DMS79 treated with DMSO at 0.1 percent for 48 hours (cell line): ENCODE measurements at regions not wholly inside any gene's neighbourhood (a gene's known extent, or its start where the extent isn't known, plus 50 kb on each side); places are given as distances from the start of the nearest gene placed in this dataset.
A peak's percentile ranks its signal among the peaks of the same experiment; 100 is the strongest.
"Not testable (repeated sequence)": the region's sequence is repeated elsewhere in the genome, so short reads cannot be mapped to it uniquely, and the experiment has no call there.

Experiments used
- DNase-seq: peaks from one replicate; lab custom pipeline; 2025; lab: John Stamatoyannopoulos, UW

- no peak for DNase-seq
Measured at GRCh38 chr4:122100508-122100907, 51.6 kb upstream of the BLTP1 start.

- no peak for DNase-seq
Measured at GRCh38 chr4:122099896-122100295, 52.2 kb upstream of the BLTP1 start.

DNA sequence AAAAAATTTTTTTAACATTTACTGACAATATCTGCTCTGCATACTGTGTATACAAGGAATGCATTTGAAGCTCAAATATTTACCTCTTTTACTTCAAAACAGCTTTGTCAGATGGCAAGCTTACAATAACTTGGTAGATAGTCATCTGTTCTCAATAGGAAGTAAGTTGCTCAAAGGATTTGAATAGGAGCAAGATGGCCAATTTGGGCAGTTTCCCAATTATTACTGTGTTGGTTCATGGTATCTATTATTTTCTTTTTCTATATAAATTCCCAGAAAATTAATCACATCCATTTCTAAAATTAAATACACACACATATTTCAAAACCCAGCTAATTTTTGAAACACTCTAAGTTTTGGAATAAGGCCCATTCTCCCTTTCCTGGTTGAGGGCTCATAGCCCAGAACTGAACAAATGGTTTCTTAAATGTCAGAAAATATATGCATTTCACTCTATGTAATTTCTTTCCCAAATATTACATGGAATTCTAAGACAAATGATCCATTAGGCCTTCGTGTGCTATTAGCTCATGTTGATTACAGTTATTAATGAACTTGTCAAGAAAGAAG lies 60.2 kb upstream of the BLTP1 start:
- DNase-seq = no peak

- no peak for DNase-seq
Measured at GRCh38 chr4:122091397-122091796, 60.7 kb upstream of the BLTP1 start.

GRCh38 chr4:122090989-122091388 lies 61.1 kb upstream of the BLTP1 start:
- no peak for DNase-seq

GRCh38 chr4:122086338-122087065 lies 65.6 kb upstream of the BLTP1 start:
- peak; percentile 44 for DNase-seq

DNA sequence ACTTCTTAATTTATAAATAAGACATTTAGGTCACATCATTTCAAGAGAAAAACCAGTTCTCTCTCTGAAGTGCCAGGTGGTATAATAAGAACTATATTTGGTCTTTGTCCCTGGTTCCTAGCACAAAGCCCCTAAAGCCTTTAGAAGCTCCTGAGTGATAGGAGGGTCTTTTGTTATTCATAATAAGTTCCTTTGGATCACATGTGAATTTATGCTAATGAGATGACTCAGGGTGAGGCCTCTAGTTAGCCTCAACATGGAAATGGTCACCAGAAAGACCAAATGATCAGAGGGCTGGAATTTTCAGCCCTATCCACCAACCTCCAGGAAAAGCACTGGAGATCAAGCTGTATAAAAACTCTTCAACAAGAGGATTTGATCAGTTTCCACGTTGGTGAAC lies 68.1 kb upstream of the BLTP1 start:
- DNase-seq = no peak

GRCh38 chr4:122083351-122083750 lies 68.8 kb upstream of the BLTP1 start:
- no peak for DNase-seq

DNA sequence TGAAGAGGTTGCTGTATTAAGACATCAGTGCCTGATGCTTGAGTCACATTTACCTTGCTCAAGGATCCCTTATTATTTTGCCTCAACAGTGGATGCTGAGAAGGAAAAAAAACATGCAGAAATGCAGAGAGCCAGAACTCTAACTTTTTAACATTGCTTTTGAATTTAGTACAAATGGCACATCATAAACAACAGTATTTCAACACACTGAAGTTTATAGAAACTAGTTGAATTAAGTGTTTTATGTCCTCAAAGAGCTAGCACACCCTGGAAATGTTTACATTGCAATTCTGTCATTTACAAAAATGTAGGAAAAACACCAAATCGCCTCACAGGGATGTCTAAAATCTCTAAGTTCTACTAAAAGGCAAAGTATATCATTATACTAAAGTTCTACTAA lies 69.5 kb upstream of the BLTP1 start:
- DNase-seq = no peak

GRCh38 chr4:122077653-122078052 lies 74.5 kb upstream of the BLTP1 start:
- DNase-seq = not testable (repeated sequence)

DNA sequence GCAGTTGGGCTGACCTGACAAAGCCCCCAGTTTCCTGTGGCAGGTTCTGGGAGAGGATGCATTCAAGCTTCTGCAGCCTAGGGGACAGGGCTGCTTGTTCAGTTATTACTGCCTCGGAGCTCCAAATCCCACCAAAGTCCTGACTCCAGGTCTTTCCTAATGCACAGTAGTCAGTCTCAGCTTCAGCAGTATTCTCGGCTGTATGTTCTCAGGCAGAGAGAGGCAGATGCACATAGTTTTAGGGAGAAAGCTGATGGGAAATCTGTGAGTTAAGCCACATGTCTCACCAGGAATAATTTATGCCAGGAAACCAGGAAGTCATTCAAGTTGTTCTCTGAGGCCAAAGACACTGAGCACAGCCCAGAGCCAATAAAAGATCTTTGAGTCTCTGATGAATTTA lies 75.3 kb upstream of the BLTP1 start:
- not testable (repeated sequence) for DNase-seq

DNA sequence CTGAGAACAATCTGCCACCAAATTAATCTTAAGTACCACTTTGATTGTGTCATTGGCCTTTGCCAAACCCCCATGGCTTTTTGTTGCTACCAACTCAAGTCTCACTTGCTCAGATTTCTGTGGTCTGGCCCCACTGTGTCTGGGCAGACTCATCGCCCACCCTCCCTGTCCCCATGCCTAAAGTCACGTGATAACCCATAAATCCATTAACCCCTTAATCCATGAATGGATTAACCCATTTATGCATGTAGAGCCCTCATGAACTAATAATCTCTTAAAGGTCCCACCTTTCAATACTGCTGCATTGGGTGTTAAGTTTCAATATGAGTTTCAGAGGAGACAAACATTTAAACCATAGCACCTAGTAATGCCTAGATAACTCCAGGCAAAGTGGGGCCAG lies 78.5 kb upstream of the BLTP1 start:
- peak; percentile 9 for DNase-seq

- no peak for DNase-seq
Measured at GRCh38 chr4:122065915-122066314, 86.2 kb upstream of the BLTP1 start.

DNA sequence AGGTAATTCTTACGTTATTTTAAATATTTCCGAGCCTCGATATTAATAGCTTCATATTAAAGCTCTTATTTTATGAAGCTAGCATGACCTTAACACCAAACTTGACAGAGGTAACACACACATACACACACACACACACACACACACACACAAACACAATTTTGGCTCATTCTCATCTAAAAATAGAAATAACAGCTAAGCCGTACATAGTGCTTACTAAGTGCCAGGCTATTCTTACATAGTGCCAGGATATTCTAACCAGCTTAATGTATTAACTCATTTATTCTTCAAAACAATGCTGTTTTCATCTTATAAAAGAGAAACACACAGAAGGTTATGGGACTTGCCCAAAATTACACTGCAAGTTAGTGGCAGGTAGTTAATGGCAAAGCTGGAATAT lies 87.0 kb upstream of the BLTP1 start:
- DNase-seq = no peak

DNA sequence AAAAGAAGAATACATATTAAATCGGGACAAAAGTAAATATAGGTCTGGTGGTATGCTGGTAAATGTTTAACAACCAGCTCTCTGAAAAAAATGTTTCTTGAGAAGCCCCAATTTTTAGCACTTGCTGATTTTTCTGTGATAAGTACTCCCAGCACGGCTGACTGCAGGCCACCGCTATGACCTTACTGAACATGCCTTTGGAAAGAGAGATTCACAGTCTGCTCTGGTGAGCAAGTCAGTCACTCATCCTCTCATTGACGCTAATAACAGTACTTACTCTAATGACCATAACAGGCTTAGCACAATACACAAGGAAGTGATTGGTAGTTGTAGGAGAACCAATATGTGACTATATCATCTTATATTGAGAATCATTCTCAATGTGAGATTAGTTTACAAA lies 98.9 kb upstream of the BLTP1 start:
- DNase-seq = no peak

DNA sequence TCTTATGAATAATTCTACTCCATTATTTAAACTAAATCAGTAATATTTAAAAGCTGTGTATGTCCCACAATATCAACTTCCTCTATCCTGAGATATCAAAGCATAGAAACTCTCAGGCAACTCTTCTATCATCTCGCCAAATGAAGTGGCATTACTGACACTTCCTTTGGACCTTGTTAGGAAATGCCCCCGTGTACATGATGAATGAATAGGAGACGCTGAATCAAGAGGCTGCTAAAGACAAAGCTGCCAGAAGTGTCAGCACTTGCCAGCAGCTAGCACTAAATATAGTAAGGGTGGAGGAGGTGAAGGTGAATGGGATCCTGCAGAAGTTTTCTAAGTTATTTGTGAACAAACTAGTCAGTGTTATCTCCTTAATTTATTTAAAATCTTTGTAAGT lies 99.5 kb upstream of the BLTP1 start:
- no peak for DNase-seq

GRCh38 chr4:122050841-122051240 lies 99.0 kb upstream of the TRPC3 start:
- DNase-seq = no peak

DNA sequence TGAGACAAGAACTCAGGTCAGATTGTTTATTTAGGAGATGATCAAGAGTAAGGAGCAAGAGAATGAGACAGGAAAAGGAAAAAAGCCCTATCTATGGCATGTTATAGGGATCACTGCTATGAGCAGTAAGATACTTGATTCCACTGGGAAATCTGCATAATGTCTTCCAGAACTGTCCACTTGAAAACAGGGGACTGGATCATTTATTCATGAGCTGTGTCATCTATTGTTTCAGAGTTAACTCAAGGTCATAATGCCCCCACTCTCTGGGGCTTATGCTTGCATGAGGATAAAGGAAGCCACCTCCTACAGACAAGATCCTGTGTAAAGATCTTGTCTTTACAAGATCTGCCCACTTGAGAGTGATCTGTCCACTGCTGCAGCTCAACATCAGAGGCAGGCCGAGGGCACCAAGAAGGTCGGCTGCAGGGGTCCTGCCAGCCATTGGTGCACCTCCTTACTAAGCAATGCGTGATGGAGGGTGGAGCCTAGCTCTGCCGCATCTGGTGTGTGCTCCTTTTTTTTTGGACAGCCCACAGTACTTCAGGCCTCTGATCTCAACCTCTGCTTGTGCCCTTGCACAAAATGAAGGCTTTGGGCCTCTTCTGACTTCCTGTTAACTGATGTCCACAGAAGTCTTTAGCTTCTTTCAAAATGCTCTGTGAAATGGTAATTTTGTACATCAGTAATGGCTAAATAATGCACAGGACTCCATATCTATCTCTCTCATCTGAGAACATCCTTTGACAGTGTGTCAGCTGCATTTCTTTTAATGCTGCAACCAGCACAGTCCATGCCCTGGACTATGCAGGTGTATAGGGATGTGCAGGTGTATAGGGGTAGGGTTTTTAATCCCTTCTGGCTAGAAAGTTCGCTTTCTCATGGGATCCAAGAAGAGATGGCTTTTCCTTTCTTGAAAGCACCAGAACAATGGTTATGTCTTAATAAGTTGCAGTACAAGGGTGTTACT lies 95.9 kb upstream of the TRPC3 start:
- DNase-seq = no peak

DNA sequence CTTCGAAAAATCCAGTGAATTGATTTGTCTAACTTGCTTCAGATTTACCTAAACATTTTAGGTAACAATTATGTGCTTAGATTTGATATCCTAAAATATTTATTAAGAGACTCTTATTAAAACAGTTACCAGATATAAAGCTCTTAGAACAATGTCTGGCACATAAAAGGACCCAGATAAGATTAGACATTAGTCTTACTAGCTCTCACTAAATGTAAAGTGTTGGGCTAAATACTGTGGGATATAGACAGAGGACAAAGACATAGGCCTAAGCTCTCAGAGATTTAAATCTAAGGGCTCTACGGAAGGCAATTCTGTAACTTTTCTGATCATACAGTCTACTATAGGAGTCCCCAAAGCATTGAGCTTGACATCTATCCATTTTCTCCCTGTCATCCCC lies 94.4 kb upstream of the TRPC3 start:
- no peak for DNase-seq

DNA sequence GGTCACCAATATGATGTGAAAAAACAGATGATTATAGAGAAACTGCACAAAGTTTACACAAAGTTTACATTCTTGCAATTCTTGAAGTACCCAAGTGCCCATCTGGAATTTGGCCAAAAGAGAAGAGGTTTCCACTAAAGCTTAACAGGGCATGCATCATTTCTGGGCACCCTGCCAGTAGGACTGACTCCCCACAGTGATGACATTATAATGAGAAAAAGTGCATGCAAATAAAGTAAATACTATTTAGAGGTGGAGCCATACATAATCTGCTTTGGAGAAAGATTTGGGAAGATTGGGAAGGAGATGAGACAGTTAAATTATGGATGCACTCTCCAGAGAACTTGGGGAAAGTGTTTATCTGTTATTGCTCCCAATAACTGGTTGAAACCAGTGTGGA lies 93.7 kb upstream of the TRPC3 start:
- peak; percentile 29 for DNase-seq

GRCh38 chr4:122044501-122044900 lies 92.6 kb upstream of the TRPC3 start:
- no peak for DNase-seq

GRCh38 chr4:122041312-122041711 lies 89.5 kb upstream of the TRPC3 start:
- no peak for DNase-seq

DNA sequence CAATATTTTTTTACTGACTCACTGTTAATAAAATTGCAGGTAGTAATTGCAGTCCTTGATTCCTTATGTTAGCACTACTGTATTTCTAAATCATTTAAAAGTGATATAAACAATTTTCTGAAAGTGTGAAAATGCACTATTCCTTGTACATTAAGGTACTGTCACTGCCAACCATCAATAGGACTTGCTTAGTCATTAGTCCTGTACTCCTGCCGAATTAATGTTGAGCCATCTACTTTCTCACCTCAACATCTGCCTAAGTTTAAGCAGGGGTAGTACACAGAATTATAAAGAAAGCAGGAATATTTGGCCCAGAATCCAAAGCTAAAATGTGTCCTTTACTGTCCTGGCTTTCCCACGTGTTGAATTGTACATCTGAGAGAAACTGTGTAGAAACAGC lies 87.0 kb upstream of the TRPC3 start:
- DNase-seq = no peak
